CD14-positive monocyte (primary cell): ENCODE measurements at regions not wholly inside any gene's neighbourhood (a gene's known extent, or its start where the extent isn't known, plus 50 kb on each side); places are given as distances from the start of the nearest gene placed in this dataset.

ENCODE experiments used
- DNase-seq, 3 donors: peaks; one replicate each; pipeline ENCODE4 v3.0.0-alpha.2; 2011 to 2022
- H2AFZ ChIP-seq: 2 replicates; pipeline ENCODE4 v1.6.0; 2012; ENCODE audit warnings: mild to moderate bottlenecking, low read depth, low read length, inconsistent platforms; ENCODE audit not compliant: insufficient read depth, poor library complexity, severe bottlenecking
- H3K27ac ChIP-seq, 2 donors: 1 replicate in 1 of 2; 2 replicates in 1 of 2; pipeline ENCODE4 v1.5.1; 2012 to 2013; ENCODE audit warnings: low read length in 2 of 2, control low read depth in 1 of 2, inconsistent platforms in 1 of 2, low read depth in 1 of 2, mild to moderate bottlenecking in 1 of 2
- H3K27me3 ChIP-seq, 2 donors: one replicate each; pipeline versions ENCODE4 v1.6.0 to v1.6.1; 2011 to 2013; ENCODE audit warnings: low read length in 2 of 2; ENCODE audit not compliant: control insufficient read depth in 2 of 2, insufficient read depth in 2 of 2
- H3K36me3 ChIP-seq, 2 donors: replicated peaks in 1 of 2; 1 replicate in 1 of 2; 2 replicates in 1 of 2; pipeline versions ENCODE4 v1.5.1 to v1.6.1; 2012 to 2013; ENCODE audit warnings: low read length in 2 of 2, control low read depth in 1 of 2, inconsistent platforms in 1 of 2, mild to moderate bottlenecking in 1 of 2; ENCODE audit not compliant: insufficient read depth in 2 of 2, control insufficient read depth in 1 of 2
- H3K4me1 ChIP-seq, 2 donors: 1 replicate in 1 of 2; 2 replicates in 1 of 2; pipeline versions ENCODE4 v1.5.1 to v1.6.1; 2012 to 2013; ENCODE audit warnings: low read length in 2 of 2, control low read depth in 1 of 2, inconsistent platforms in 1 of 2, mild to moderate bottlenecking in 1 of 2, moderate library complexity in 1 of 2; ENCODE audit not compliant: insufficient read depth in 2 of 2, control insufficient read depth in 1 of 2
- H3K4me2 ChIP-seq: replicated peaks from 2 replicates; pipeline ENCODE3; 2012; ENCODE audit warnings: low read length, moderate library complexity, mild to moderate bottlenecking; ENCODE audit not compliant: poor library complexity, severe bottlenecking; ENCODE audit errors: extremely low read depth
- H3K4me3 ChIP-seq, 3 experiments: fragments of 200-600 bp in 1 of 3; sonication (generic) in 1 of 3; replicated peaks in 1 of 3; 1 replicate in 2 of 3; 2 replicates in 1 of 3; pipeline ENCODE4 v1.5.1; 2011 to 2013; ENCODE audit warnings: low read length in 3 of 3, mild to moderate bottlenecking in 3 of 3, control low read depth in 2 of 3, low read depth in 2 of 3, inconsistent platforms in 1 of 3, moderate library complexity in 1 of 3
- H3K79me2 ChIP-seq: 2 replicates; pipeline ENCODE4 v1.6.0; 2012; ENCODE audit warnings: mild to moderate bottlenecking, control low read depth, inconsistent platforms, low read length, moderate library complexity; ENCODE audit not compliant: insufficient read depth
- H3K9ac ChIP-seq: 2 replicates; pipeline ENCODE4 v1.6.0; 2017; ENCODE audit warnings: low read length, mild to moderate bottlenecking; ENCODE audit not compliant: insufficient read depth, poor library complexity, severe bottlenecking
- H3K9me3 ChIP-seq, 2 donors: replicated peaks in 1 of 2; 1 replicate in 1 of 2; 2 replicates in 1 of 2; pipeline versions ENCODE4 v1.5.1 to v1.6.1; 2012 to 2013; ENCODE audit warnings: low read length in 2 of 2, control low read depth in 1 of 2; ENCODE audit not compliant: control insufficient read depth in 1 of 2, insufficient read depth in 1 of 2
- H4K20me1 ChIP-seq: 2 replicates; pipeline ENCODE4 v1.6.0; 2012; ENCODE audit warnings: mild to moderate bottlenecking, low read length, control low read depth, moderate library complexity; ENCODE audit not compliant: insufficient read depth
- H3K27ac Mint-ChIP-seq, 7 donors: one replicate each; pipeline ENCODE4 v1.8.0; 2020; ENCODE audit warnings: mild to moderate bottlenecking in 7 of 7, mixed read lengths in 7 of 7, moderate library complexity in 6 of 7, inconsistent platforms in 2 of 7
- H3K27me3 Mint-ChIP-seq, 3 donors: one replicate each; pipeline ENCODE4 v1.8.0; 2021 to 2022; ENCODE audit warnings: low read depth in 3 of 3, mild to moderate bottlenecking in 3 of 3, mixed read lengths in 3 of 3, moderate library complexity in 3 of 3, inconsistent platforms in 1 of 3
- H3K36me3 Mint-ChIP-seq, 2 donors: one replicate each; pipeline ENCODE4 v1.8.0; 2020; ENCODE audit warnings: mixed read lengths in 2 of 2, inconsistent platforms in 1 of 2, mild to moderate bottlenecking in 1 of 2
- H3K4me1 Mint-ChIP-seq: one replicate; pipeline ENCODE4 v1.8.0; 2020; ENCODE audit warnings: mild to moderate bottlenecking, mixed read lengths
- H3K4me3 Mint-ChIP-seq, 2 donors: one replicate each; pipeline ENCODE4 v1.8.0; 2020; ENCODE audit warnings: mild to moderate bottlenecking in 2 of 2, mixed read lengths in 2 of 2, moderate library complexity in 1 of 2
- H3K9me3 Mint-ChIP-seq, 7 donors: one replicate each; pipeline ENCODE4 v1.8.0; 2020 to 2022; ENCODE audit warnings: mixed read lengths in 7 of 7, mild to moderate bottlenecking in 6 of 7, moderate library complexity in 6 of 7, inconsistent platforms in 2 of 7
- WGBS: methylation state at CpG from one replicate; pipeline ENCODE4 v1.1.5; 2013; ENCODE audit warnings: missing lambda C conversion rate; ENCODE audit not compliant: insufficient coverage; 5-methylcytosine and 5-hydroxymethylcytosine counted together
- intact Hi-C, 2 donors: fragments of 100-400 bp; cut with micrococcal nuclease; formaldehyde crosslinking; loops; one replicate each; pipeline versions ENCODE4 v1.15.0 to v1.15.1; 2023
- TF ChIP-seq, protein P1 (sequence below): fragments of 200-600 bp; IDR thresholded peaks from one replicate; pipeline ENCODE4 v1.8.0; 2022; ENCODE audit warnings: antibody characterized with exemption, mild to moderate bottlenecking

DNA sequence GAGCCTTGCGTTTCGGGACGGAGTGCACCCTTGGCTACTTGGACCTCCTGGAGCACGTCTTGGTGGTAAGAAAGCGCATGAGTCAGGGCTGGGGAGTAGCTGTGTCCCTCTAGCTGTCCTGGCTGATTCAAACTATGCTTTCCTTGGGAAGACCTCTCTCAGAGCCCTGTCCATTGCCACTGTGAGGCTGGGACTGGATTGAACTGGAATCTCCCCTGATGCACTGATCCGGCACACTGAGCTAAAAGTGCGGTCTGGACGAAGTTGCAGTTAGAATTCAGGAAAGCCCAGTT lies 232.6 kb upstream of the TPM1 start:
- TF ChIP-seq, protein P1, sequence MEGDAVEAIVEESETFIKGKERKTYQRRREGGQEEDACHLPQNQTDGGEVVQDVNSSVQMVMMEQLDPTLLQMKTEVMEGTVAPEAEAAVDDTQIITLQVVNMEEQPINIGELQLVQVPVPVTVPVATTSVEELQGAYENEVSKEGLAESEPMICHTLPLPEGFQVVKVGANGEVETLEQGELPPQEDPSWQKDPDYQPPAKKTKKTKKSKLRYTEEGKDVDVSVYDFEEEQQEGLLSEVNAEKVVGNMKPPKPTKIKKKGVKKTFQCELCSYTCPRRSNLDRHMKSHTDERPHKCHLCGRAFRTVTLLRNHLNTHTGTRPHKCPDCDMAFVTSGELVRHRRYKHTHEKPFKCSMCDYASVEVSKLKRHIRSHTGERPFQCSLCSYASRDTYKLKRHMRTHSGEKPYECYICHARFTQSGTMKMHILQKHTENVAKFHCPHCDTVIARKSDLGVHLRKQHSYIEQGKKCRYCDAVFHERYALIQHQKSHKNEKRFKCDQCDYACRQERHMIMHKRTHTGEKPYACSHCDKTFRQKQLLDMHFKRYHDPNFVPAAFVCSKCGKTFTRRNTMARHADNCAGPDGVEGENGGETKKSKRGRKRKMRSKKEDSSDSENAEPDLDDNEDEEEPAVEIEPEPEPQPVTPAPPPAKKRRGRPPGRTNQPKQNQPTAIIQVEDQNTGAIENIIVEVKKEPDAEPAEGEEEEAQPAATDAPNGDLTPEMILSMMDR, result no peak
- Mint-ChIP-seq H3K27me3 (no peaks in the 10 kb centered on the region), H3K4me3 (no peak overlapping the region), H3K4me1 (no peaks in the 10 kb centered on the region), H3K36me3 (no peaks in the 10 kb centered on the region), H3K9me3 (no peaks in the 10 kb centered on the region), H3K27ac (no peak overlapping the region)
- no peaks in the 10 kb centered on the region for H3K36me3 ChIP-seq
- 100% methylated on average over 5 of the region's 8 CpGs for WGBS
- H3K27me3 ChIP-seq, result no peaks in the 10 kb centered on the region
- no peak for DNase-seq
- H3K4me3 ChIP-seq, result no peak overlapping the region
- H3K4me2 ChIP-seq, result no peak overlapping the region
- no peaks in the 10 kb centered on the region for H3K9me3 ChIP-seq
- H2AFZ ChIP-seq, result no peak overlapping the region
- no peaks in the 10 kb centered on the region for H3K4me1 ChIP-seq
- no peaks in the 10 kb centered on the region for H4K20me1 ChIP-seq
- no peak overlapping the region for H3K9ac ChIP-seq
- no peaks in the 10 kb centered on the region for H3K79me2 ChIP-seq
- H3K27ac ChIP-seq, result no peak overlapping the region
- intact Hi-C loops, result no loop called here

DNA sequence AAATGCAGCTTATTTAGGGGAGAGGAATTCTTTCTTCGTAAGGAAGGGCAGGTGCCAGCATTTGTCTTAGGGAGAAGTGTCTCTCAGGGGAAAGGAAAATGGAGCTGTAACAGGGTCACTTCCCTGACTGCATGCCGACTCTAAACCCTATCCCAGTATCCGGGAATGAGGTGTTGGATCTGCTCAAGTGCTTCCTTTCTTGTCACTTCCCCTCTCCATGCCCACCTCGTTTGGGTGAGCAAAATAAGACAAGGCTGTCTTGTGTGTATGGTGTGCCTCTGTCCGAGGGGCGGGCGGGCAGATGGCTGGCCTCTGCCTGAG lies 230.1 kb upstream of the TPM1 start:
- WGBS, result 96% methylated on average over 3 of the region's 7 CpGs
- intact Hi-C loops, result no loop called here

More for the DNA sequence above, 230.1 kb upstream of the TPM1 start:
- no peaks in the 10 kb centered on the region for H3K79me2 ChIP-seq
- no peaks in the 10 kb centered on the region for H3K9me3 ChIP-seq
- no peaks in the 10 kb centered on the region for H3K36me3 ChIP-seq
- Mint-ChIP-seq H3K4me3 (no peak overlapping the region), H3K4me1 (no peaks in the 10 kb centered on the region), H3K36me3 (no peaks in the 10 kb centered on the region), H3K27ac (peak overlapping the region in 1 of 7 donors; percentile 4), H3K9me3 (no peaks in the 10 kb centered on the region), H3K27me3 (no peaks in the 10 kb centered on the region)
- no peaks in the 10 kb centered on the region for H3K27me3 ChIP-seq
- H3K4me1 ChIP-seq, result no peaks in the 10 kb centered on the region
- no peak for DNase-seq
- no peaks in the 10 kb centered on the region for H4K20me1 ChIP-seq
- H3K4me3 ChIP-seq, result no peak overlapping the region
- no peak overlapping the region for H3K9ac ChIP-seq
- H2AFZ ChIP-seq, result no peak overlapping the region
- H3K4me2 ChIP-seq, result no peak overlapping the region
- TF ChIP-seq, protein P1, result no peak
- H3K27ac ChIP-seq, result no peak overlapping the region
